SKM-1 (cell line): ENCODE measurements at regions not wholly inside any gene's neighbourhood (a gene's known extent, or its start where the extent isn't known, plus 50 kb on each side); places are given as distances from the start of the nearest gene placed in this dataset.

Experiments used
- DNase-seq: peaks from one replicate; lab custom pipeline; 2025; ENCODE audit not compliant: unreplicated experiment; lab: John Stamatoyannopoulos, UW

GRCh38 chr6:101203664-101204063 is 189.8 kb upstream of the GRIK2 start:
- no peak for DNase-seq

GRCh38 chr6:101208152-101208551 is 185.4 kb upstream of the GRIK2 start:
- DNase-seq = no peak

GRCh38 chr6:101212640-101213039 is 180.9 kb upstream of the GRIK2 start:
- DNase-seq = no peak

GRCh38 chr6:101222007-101222406 is 171.5 kb upstream of the GRIK2 start:
- no peak for DNase-seq

GRCh38 chr6:101224751-101225150 is 168.8 kb upstream of the GRIK2 start:
- DNase-seq = no peak

GRCh38 chr6:101226677-101227135 is 166.8 kb upstream of the GRIK2 start:
- no peak for DNase-seq

GRCh38 chr6:101230866-101231265 is 162.6 kb upstream of the GRIK2 start:
- DNase-seq = no peak

- DNase-seq = no peak
Measured at GRCh38 chr6:101231606-101232235, 161.8 kb upstream of the GRIK2 start.

- DNase-seq = no peak
Measured at GRCh38 chr6:101232961-101233360, 160.5 kb upstream of the GRIK2 start.

GRCh38 chr6:101236709-101237108 is 156.8 kb upstream of the GRIK2 start:
- DNase-seq = no peak

GRCh38 chr6:101241442-101241841 is 152.1 kb upstream of the GRIK2 start:
- DNase-seq = no peak

GRCh38 chr6:101249470-101249869 is 144.0 kb upstream of the GRIK2 start:
- no peak for DNase-seq

GRCh38 chr6:101257163-101257562 is 136.3 kb upstream of the GRIK2 start:
- DNase-seq = no peak

GRCh38 chr6:101259505-101259904 is 134.0 kb upstream of the GRIK2 start:
- no peak for DNase-seq

- DNase-seq = no peak
Measured at GRCh38 chr6:101263596-101263995, 129.9 kb upstream of the GRIK2 start.

GRCh38 chr6:101266063-101266462 is 127.4 kb upstream of the GRIK2 start:
- no peak for DNase-seq

GRCh38 chr6:101268541-101268940 is 125.0 kb upstream of the GRIK2 start:
- DNase-seq = no peak

- no peak for DNase-seq
Measured at GRCh38 chr6:101275251-101275650, 118.3 kb upstream of the GRIK2 start.

- DNase-seq = no peak
Measured at GRCh38 chr6:101276066-101276465, 117.4 kb upstream of the GRIK2 start.

- DNase-seq = no peak
Measured at GRCh38 chr6:101279410-101279809, 114.1 kb upstream of the GRIK2 start.

GRCh38 chr6:101281266-101281665 is 112.2 kb upstream of the GRIK2 start:
- no peak for DNase-seq

- DNase-seq = no peak
Measured at GRCh38 chr6:101284131-101284530, 109.4 kb upstream of the GRIK2 start.

- no peak for DNase-seq
Measured at GRCh38 chr6:101286146-101286545, 107.4 kb upstream of the GRIK2 start.
